Activated naive CD4-positive, alpha-beta T cell treated with anti-CD3 and anti-CD28 coated beads, Interleukin-2, amount 50 U/mL, for 72 hours (primary cell): ENCODE measurements at regions not wholly inside any gene's neighbourhood (a gene's known extent, or its start where the extent isn't known, plus 50 kb on each side); places are given as distances from the start of the nearest gene placed in this dataset.

Experiments used
- ATAC-seq, 2 donors: fragments of 150-1000 bp; cut with Tn5 transposase; 2 replicates each; pipeline ENCODE4 v1.10.0; 2021; ENCODE audit warnings: mild to moderate bottlenecking in 2 of 2, moderate library complexity in 2 of 2
- DNase-seq, 2 donors: peaks; one replicate each; pipeline ENCODE4 v3.0.0; 2021 to 2022; ENCODE audit warnings: low spot score in 2 of 2
- H3K27ac Mint-ChIP-seq, 2 donors: one replicate each; pipeline ENCODE4 v1.8.0; 2022; ENCODE audit warnings: mild to moderate bottlenecking in 2 of 2, mixed read lengths in 2 of 2
- H3K36me3 Mint-ChIP-seq, 2 donors: one replicate each; pipeline ENCODE4 v1.8.0; 2022; ENCODE audit warnings: mixed read lengths in 2 of 2
- H3K9me3 Mint-ChIP-seq, 2 donors: one replicate each; pipeline ENCODE4 v1.8.0; 2022; ENCODE audit warnings: mixed read lengths in 2 of 2

DNA sequence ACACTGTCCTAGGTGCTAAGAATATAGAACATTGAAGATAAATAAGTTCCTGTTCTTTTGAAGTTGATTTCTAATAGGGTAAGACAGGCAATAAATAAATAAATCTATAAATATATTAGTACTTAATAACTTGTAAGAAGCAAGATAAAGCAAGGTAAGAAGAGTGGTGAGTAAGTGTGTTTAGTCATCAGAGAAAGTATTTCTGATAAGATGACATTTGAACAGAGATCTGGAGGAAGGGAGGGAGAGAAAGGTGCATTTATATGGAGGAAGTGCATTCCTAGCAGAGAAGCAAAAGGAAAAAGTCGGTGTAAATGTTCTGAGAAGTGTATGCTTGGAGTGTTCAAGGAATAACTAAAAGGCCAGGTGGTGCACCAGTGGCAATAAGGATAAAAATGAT is 184.4 kb upstream of the GRIP1 start:
- Mint-ChIP-seq H3K9me3 (no peaks in the 10 kb centered on the region), H3K27ac (no peak overlapping the region), H3K36me3 (no peaks in the 10 kb centered on the region)
- no peak for ATAC-seq
- DNase-seq = no peak

DNA sequence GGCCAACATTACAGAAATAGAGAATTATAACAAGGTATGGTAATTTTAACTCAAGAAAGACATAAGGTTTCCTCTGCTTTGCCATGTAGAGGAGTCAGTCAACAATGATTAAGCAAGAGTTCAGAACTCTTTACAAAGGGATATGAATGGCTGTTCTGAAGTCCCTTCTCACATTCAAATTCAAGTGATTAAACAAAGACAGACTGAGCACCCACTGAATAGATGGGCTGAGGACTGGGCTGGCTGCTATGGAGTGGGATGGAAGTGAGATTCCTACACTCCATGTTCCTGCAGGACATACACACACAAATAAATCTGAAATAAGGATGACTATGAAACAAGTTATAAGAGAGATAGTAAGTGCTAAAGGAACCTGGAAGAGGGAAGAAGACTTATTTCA is 199.0 kb upstream of the GRIP1 start:
- Mint-ChIP-seq H3K9me3 (no peaks in the 10 kb centered on the region), H3K36me3 (no peaks in the 10 kb centered on the region), H3K27ac (no peak overlapping the region)
- DNase-seq = no peak
- ATAC-seq = no peak

DNA sequence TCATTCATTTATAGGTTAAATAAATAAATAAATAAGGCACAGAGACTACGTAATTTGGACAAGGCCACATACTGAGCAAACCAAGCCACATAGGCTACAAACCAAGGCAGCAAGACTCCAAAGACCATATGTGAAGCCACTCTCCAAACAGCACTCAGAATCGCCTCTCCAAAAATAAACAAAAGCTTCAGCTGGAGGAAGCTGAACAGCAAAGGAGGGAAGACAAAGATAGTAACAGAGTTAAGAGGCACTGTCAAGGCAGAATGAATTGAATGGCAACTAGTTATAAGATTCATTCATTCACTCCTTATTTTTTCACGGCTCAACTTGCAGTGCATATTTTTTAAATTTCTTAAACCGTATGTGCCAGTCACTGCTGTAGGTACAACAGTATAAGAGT is 200.5 kb upstream of the GRIP1 start:
- Mint-ChIP-seq H3K27ac (no peak overlapping the region), H3K9me3 (no peaks in the 10 kb centered on the region), H3K36me3 (no peaks in the 10 kb centered on the region)
- DNase-seq (no peak), ATAC-seq (no peak)

DNA sequence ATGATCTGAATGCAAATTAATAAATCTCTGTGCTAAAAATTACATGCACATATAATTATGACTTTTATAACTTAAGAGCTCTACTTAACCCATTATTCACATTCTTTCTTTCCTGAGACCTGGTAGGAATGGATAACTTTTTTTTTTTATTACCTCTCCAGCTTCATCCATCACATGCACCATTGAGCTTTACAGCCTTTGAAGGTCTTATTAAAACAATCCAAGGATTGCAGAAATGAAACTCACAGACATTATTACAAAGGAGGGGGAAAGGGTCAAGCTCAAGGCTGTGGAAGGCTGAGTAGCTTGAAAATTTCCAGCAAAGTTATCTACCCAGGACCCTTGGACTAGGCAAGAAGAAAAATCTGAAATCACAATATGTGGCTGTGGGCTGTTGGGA is 202.5 kb upstream of the GRIP1 start:
- no peaks in the 10 kb centered on the region for H3K9me3 Mint-ChIP-seq
- DNase-seq = no peak
- no peak for ATAC-seq
- H3K27ac Mint-ChIP-seq = no peak overlapping the region
- no peaks in the 10 kb centered on the region for H3K36me3 Mint-ChIP-seq

DNA sequence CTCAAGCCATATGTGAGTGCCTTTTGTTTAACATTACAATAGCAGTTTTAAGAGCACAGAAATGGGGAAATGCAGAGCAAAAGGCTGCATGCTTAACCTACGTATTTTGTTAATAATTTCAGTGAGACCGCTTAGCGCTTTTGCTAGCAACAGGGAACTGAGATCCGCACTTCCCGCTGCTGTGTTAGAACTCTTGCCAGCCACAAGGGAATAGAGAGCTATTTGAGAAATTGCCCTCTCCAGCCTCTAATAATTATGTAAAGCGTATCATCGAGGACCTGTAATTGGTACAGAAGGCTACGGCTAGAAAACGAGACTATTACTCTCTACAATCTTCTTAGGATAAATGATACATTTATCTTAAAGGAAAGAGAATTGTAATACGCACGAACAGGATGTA is 205.2 kb upstream of the GRIP1 start:
- Mint-ChIP-seq H3K27ac (no peak overlapping the region), H3K9me3 (no peaks in the 10 kb centered on the region), H3K36me3 (no peaks in the 10 kb centered on the region)
- ATAC-seq (no peak), DNase-seq (no peak)

DNA sequence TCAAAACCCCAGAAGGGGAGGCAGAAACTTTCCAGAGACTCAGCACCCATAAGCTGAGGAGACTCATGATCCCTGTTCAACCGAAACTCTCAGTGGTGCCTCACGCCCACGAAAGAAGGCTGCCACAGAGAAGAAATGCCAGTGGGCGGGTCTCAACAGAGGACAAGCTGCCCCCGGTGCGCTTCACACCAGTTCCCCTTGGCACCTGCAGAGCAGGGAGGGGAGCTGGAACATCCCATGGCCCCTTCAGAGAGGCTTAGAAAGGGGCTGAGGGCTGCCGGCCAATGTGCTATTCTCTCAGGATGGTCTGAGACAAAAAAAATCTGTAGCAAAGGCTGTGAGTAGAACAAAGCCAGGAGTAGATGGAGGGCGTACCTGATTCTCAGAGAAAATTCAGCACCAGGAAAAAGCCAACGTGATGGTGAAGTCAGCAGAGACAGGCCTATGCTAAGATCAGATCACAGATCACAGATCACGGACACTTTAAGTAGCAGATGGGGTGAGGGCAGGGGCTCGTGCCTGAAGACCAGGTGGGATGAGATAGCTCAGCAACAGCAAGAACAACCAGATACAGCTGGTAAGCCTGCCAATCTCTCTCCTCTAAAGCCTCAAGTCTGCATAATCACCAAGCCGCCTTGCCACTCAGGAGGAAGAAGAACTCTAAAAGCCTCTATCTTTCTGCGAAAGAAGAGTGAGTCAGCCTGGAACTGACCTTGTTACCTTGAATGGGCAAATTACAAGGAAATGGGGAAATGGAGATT is 206.4 kb upstream of the GRIP1 start:
- Mint-ChIP-seq H3K36me3 (no peaks in the 10 kb centered on the region), H3K27ac (no peak overlapping the region), H3K9me3 (no peaks in the 10 kb centered on the region)
- ATAC-seq = no peak
- no peak for DNase-seq

DNA sequence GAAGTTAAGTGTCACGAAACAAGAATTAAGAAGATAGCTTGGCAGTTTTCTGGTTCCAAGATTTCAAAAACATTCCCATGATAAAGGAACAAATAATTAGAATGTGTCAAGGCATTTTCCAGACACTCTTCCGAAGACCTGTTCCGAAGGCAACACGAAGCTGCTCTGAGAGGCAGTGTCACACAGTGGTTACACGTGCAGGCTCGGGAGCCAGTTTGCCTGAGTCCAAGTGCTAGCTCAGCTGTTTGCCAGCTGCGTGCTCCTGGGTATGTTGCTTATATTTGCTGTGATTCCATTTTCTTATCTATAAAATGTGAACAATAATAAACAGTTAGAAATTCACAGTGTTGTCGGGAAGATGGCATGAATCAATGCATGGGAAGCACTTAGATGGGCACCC is 217.9 kb upstream of the GRIP1 start:
- no peak for DNase-seq
- H3K27ac Mint-ChIP-seq = no peak overlapping the region
- no peaks in the 10 kb centered on the region for H3K36me3 Mint-ChIP-seq
- peaks cover 0 to 18% of the 10 kb centered on the region in 2 donors for H3K9me3 Mint-ChIP-seq
- ATAC-seq = no peak

DNA sequence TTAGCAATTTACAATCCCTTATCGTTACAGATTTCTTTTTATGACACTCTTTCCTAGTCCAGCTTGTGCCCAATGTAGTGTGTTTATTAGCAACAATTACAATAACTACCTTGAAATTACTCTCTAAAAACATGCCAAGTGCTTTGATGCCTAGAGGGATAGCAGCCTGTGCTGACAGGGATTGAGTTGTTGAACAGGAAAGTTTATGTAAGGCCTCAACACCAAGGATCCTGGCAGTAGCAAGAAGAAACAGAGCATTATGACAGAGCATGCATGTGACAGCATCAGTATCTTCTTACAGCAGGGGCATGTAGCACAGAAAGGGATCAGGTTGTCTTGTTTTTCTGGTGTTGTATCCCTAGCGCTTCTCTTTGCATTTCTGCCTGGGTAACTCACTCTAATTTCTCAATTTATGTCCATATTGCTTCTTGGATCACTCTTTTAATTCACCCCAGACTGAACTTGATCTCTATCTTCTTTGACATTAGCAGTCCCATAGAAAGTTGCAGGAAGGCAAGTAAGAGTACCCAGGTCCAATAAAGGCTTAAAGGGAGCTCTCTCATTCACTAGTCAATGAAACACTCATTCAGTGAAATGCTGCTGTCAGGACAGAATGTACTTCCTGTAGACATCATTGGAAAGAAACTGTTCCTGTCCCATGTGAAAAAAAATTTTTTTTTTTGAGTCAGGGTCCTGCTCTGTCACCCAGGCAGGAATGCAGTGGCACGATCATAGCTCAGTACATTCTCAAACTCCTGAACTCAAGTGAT is 220.0 kb upstream of the GRIP1 start:
- Mint-ChIP-seq H3K36me3 (no peaks in the 10 kb centered on the region), H3K27ac (no peak overlapping the region), H3K9me3 (peaks cover 0 to 14% of the 10 kb centered on the region in 2 donors)
- no peak for DNase-seq
- ATAC-seq = peak in 1 of 2 donors; percentile 12

DNA sequence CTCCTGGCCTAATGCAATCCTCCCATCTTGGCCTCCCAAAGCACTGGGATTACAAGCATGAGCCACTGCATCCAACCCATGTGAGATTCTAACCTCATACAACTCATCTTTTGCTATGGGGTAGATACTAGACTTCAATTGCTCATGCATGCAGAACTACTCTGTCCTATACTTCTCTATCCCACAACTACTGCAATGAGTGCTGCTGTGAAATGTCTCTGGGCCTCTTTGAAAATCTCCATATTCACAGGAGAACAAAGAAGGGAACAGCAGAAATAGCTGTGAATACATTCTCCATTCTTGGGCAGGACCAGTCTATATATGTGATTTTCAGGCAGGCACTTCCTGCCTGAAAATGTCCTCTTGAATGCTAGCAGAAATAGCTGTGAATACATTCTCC is 220.7 kb upstream of the GRIP1 start:
- H3K36me3 Mint-ChIP-seq = no peaks in the 10 kb centered on the region
- H3K9me3 Mint-ChIP-seq = peaks cover 0 to 9% of the 10 kb centered on the region in 2 donors
- H3K27ac Mint-ChIP-seq = no peak overlapping the region
- ATAC-seq (peak; percentile 62 to 63), DNase-seq (no peak)

DNA sequence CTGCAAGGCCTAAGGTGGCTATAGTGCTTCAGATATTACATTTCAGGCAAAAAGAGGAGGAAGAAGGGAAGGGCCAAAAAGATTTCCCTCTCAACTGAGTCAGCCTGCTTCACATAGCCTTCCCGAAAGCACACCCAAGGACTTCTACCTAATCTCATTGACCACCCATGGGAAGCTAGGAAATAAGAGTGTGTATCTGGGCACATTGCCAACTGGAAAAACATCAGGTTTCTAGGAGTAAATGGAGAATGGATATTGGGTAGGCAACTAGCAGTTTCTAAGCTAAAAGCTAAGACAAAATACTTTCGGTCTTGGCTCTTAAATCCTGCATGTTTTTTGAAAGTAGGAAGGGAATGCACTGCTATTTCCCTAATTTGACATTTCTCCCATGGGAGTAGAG is 221.7 kb upstream of the GRIP1 start:
- DNase-seq (no peak), ATAC-seq (no peak)
- Mint-ChIP-seq H3K36me3 (no peaks in the 10 kb centered on the region), H3K27ac (no peak overlapping the region), H3K9me3 (peaks cover 0 to 4% of the 10 kb centered on the region in 2 donors)

DNA sequence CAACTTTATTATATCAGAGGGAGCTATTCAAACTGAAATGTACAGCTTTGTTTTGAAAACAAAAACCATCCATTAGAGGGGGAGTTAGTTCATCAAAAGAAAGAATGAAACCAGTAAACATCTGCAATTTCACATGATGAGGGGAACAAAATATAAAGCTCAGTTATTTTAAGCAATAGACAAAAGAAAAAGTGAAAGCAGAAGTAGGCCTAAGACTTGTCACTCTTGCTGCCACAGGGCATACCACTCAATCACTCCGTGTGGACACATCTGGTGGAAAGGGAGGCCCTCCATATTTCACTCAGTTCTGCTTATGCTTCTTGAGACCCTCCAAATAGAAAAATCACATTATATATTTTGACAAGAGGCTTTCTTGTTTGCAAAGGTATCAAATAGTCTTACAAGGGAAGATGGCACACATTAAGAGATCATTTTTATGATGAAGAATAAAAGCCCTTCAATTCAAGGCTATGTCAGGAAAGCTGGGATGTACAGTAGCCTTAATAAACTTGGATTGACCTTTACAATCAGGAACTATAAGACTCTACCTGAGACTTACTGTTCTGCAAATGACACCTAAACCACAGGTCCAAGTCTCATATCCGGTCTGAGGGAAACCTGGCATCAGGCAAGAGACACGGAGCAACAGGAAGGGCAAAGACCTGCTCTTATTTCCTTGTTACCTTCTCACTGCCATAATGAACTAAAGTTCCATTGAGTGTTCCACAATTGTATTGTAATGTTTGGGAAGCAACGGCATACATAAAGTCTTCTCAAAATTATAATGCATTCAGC is 222.5 kb upstream of the GRIP1 start:
- ATAC-seq (peak; percentile 44 to 64), DNase-seq (no peak)
- peak overlapping the region in 1 of 2 donors; percentile 44 for H3K27ac Mint-ChIP-seq
- H3K9me3 Mint-ChIP-seq = no peaks in the 10 kb centered on the region
- no peaks in the 10 kb centered on the region for H3K36me3 Mint-ChIP-seq

DNA sequence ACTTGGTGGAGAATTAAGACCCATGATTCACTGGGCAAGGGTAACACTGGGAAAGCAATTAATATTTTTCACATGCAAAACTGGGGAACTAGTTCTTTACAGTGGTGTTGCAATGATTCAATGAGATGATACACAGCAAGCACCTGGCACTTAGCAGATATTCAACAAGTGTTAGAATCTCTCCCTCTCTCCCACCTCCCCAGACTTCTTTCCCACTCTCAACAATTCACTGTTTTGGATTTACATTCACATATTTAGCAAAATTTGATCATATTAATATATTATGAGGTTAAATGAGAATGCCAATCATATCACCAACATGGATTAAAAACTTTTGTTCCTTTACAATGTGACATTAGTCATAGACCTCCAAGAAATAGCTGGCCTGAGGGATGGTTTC is 223.1 kb upstream of the GRIP1 start:
- DNase-seq = no peak

DNA sequence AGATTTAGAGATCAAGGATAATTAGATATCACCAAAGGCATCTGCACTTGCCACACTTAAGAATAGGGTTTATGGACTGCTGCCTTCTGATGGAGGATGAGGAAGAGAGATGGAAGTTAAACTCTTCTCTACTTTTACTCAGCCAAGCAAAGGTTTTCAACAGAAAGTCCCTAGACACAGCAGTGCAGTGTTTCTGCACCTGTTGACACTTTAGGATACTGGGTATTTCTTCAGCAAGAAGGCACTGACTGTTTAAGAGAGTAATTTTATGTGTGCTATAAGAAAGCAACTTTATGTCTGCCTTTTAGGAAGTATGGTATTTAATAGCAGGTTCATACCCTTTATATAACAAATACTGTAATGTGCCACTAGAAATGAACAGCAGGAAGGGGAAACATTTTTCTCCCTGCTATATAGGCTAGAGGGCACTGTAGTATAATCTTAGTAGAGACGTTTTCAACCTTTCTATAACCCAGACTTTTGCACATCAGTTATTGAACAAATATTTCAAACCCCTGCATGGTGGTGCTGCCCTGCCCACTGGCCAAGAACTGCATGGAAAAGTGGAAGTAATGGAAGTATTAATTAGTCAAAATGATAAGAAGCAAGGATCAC is 225.0 kb upstream of the GRIP1 start:
- H3K9me3 Mint-ChIP-seq = no peaks in the 10 kb centered on the region
- H3K27ac Mint-ChIP-seq = no peak overlapping the region
- DNase-seq (no peak), ATAC-seq (no peak)
- H3K36me3 Mint-ChIP-seq = no peaks in the 10 kb centered on the region

More for the DNA sequence above, 223.1 kb upstream of the GRIP1 start:
- no peak for ATAC-seq
- no peak overlapping the region for H3K27ac Mint-ChIP-seq
- H3K9me3 Mint-ChIP-seq = no peaks in the 10 kb centered on the region
- H3K36me3 Mint-ChIP-seq = no peaks in the 10 kb centered on the region

DNA sequence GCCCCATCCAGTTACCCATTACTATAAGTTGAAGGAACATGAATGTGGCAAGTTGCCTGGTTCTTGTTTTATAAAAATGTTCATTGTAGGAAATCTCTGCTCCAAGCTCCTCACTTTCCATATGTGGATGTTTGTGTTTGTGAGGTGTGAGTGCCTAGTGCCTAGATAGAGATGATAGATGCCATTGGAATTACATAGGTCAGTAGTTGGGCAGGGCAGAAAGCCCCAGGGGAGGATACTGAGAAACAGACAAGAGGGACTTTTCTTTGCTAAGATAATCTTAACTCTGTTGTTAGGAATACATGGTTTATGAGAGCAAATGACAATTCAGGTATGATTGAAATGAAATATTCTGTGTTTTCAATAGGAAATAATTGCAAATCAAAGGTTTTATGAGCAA is 226.3 kb upstream of the GRIP1 start:
- DNase-seq (no peak), ATAC-seq (no peak)
- no peaks in the 10 kb centered on the region for H3K9me3 Mint-ChIP-seq
- H3K27ac Mint-ChIP-seq = no peak overlapping the region
- H3K36me3 Mint-ChIP-seq = peaks cover 0 to 6% of the 10 kb centered on the region in 2 donors

DNA sequence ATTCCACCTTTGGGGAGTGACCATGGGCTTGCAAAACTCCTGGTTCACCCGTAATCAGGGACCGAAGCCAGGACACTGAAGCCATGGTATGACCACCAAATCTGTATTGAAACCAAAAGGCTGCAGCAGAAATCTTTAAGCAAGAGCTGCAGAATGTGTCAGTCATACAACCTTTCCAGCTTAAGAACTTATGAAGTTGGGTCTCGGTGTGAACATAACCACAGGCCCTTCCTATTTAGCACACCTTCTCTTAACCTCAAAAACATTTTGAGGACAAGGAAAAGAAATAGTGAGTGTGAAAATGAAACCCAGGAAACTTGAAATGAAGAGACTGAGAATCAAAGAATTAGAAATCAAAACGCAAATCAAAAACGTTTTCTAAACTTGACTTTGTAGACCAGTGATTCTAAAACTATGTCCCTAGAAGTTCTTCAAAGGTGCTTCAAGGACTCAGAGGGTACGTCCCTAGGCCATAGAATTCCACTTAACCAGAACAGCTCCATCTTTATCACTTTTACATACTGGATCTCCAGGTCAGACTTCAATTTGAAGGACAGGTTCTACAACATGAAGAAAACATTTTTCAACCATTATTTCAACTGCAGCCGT is 231.6 kb upstream of the GRIP1 start:
- peak; percentile 56 to 96 for ATAC-seq
- DNase-seq = no peak
- H3K27ac Mint-ChIP-seq = no peak overlapping the region
- H3K36me3 Mint-ChIP-seq = peaks cover 0 to 8% of the 10 kb centered on the region in 2 donors
- H3K9me3 Mint-ChIP-seq = no peaks in the 10 kb centered on the region

DNA sequence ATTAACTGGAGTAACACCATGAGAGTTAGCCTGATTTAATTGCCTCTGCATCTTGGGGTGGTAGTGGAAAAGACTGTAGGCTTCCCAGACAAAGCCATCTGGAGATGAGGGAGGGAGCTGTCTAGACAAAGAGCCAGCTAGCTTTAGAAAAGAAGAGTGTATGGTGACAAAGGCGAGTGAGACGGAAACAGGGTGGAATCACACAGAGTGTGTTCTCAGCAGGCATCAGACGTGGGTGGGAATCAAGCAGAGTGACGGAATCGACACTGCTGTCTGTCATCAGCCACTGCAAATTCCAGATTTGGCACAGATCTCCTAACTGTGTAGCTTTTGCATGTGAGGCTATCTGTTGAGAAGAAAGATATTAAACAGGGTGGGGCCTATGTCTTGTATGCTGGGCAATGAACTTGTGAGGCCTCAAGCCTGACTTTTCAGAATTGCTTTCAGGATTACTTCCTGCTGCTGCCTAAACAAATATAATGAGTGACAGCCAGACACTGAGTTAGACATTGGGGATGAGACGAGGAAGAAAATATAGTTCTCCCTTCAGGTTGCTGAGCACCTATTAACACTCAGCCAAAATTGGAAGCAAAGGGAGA is 236.5 kb upstream of the GRIP1 start:
- Mint-ChIP-seq H3K36me3 (peaks cover 0 to 5% of the 10 kb centered on the region in 2 donors), H3K9me3 (no peaks in the 10 kb centered on the region), H3K27ac (no peak overlapping the region)
- ATAC-seq (no peak), DNase-seq (no peak)
